ENCODE measurements at regions not wholly inside any gene's neighbourhood (a gene's known extent, or its start where the extent isn't known, plus 50 kb on each side); places are given as distances from the start of the nearest gene placed in this dataset.

- DNase-seq (ENCODE audit: extremely low spot score) = no peak
- CTCF ChIA-PET = interaction anchor here (0.6 to 6.7 kb wide), 7 partner anchors 11 to 123 kb away, joined by 3 to 35 read pairs (median 4); partner anchors contain the start of gene TRABD2B
- POLR2A ChIA-PET = interaction anchor here (0.7 kb wide), 1 partner anchor 14 kb away, joined by 3 read pairs; no protein-coding TSS in a partner anchor
- TF ChIP-seq ZNF384 (IDR thresholded peaks at IDR 0.05) (no peak), L3MBTL2 (conservative IDR thresholded peaks at IDR 0.05) (peak; percentile 36; the same call in 1 of the 2 replicates)
Observed at GRCh38 chr1:48080331-48081255, 83.4 kb upstream of the TRABD2B start.

GRCh38 chr1:48079096-48079495, 81.9 kb upstream of the TRABD2B start:
- ChIA-PET POLR2A (no interaction called here), CTCF (interaction anchor here (0.7 to 6.7 kb wide), 3 partner anchors 15 to 452 kb away, joined by 3 to 35 read pairs (median 9); no protein-coding TSS in a partner anchor)
- DNase-seq (ENCODE audit: extremely low spot score) = no peak
- TF ChIP-seq ARNT (IDR thresholded peaks at IDR 0.05) (no peak), BHLHE40 (IDR thresholded peaks at IDR 0.05; ENCODE audit: borderline replicate concordance) (no peak), LEF1 (IDR thresholded peaks at IDR 0.05; ENCODE audit: borderline replicate concordance) (no peak), SP1 (IDR thresholded peaks at IDR 0.05) (no peak), ELF4 (IDR thresholded peaks at IDR 0.05) (no peak), TARDBP (IDR thresholded peaks at IDR 0.05) (no peak), FOXK2 (IDR thresholded peaks at IDR 0.05) (no peak), L3MBTL2 (conservative IDR thresholded peaks at IDR 0.05) (no peak), ZNF384 (IDR thresholded peaks at IDR 0.05) (no peak), SUZ12 (IDR thresholded peaks at IDR 0.05) (no peak), NFRKB (IDR thresholded peaks at IDR 0.05) (no peak), CTBP1 (IDR thresholded peaks at IDR 0.05; ENCODE audit: borderline replicate concordance) (no peak)

- peak; percentile 41 for DNase-seq (ENCODE audit: extremely low spot score)
- no peak for TF ChIP-seq FOXM1 (IDR thresholded peaks at IDR 0.05; ENCODE audit: borderline replicate concordance)
- peak; percentile 63; the same call in 1 of the 2 replicates for TF ChIP-seq CTBP1 (IDR thresholded peaks at IDR 0.05; ENCODE audit: borderline replicate concordance)
- TF ChIP-seq PKNOX1 (IDR thresholded peaks at IDR 0.05) = peak; percentile 82
- no peak for TF ChIP-seq FOXK2 (IDR thresholded peaks at IDR 0.05)
- no peak for TF ChIP-seq BHLHE40 (IDR thresholded peaks at IDR 0.05; ENCODE audit: borderline replicate concordance)
- TF ChIP-seq L3MBTL2 (conservative IDR thresholded peaks at IDR 0.05) = peak; percentile 40; the same call in 1 of the 2 replicates
- POLR2A ChIA-PET = interaction anchor here (0.7 to 0.9 kb wide), 2 partner anchors 15 to 394 kb away, joined by 3 to 5 read pairs; partner anchors contain the start of gene SPATA6
- CTCF ChIA-PET = interaction anchor here (0.6 to 6.7 kb wide), 3 partner anchors 16 to 108 kb away, joined by 3 to 35 read pairs (median 9); no protein-coding TSS in a partner anchor
Observed at GRCh38 chr1:48077795-48078222, 80.6 kb upstream of the TRABD2B start.

- no peak for DNase-seq (ENCODE audit: extremely low spot score)
- ChIA-PET CTCF (interaction anchor here (1.4 to 6.7 kb wide), 2 partner anchors 14 to 33 kb away, joined by 3 to 35 read pairs; no protein-coding TSS in a partner anchor), POLR2A (no interaction called here)
Observed at GRCh38 chr1:48076017-48076416, 78.8 kb upstream of the TRABD2B start.

GRCh38 chr1:48073798-48074530, 76.8 kb upstream of the TRABD2B start:
- ChIA-PET POLR2A (no interaction called here), CTCF (no interaction called here)
- TF ChIP-seq SUZ12 (IDR thresholded peaks at IDR 0.05) (no peak), PKNOX1 (IDR thresholded peaks at IDR 0.05) (no peak), BHLHE40 (IDR thresholded peaks at IDR 0.05; ENCODE audit: borderline replicate concordance) (no peak), LEF1 (IDR thresholded peaks at IDR 0.05; ENCODE audit: borderline replicate concordance) (no peak), L3MBTL2 (conservative IDR thresholded peaks at IDR 0.05) (no peak), ZNF384 (IDR thresholded peaks at IDR 0.05) (no peak), TARDBP (IDR thresholded peaks at IDR 0.05) (no peak), FOXK2 (IDR thresholded peaks at IDR 0.05) (no peak), FOXM1 (IDR thresholded peaks at IDR 0.05; ENCODE audit: borderline replicate concordance) (no peak), FOXA1 (IDR thresholded peaks at IDR 0.05) (no peak), ELF4 (IDR thresholded peaks at IDR 0.05) (no peak), HDGF (IDR thresholded peaks at IDR 0.05; ENCODE audit: borderline replicate concordance) (no peak), CTBP1 (IDR thresholded peaks at IDR 0.05; ENCODE audit: borderline replicate concordance) (no peak), NFRKB (IDR thresholded peaks at IDR 0.05) (no peak), ARNT (IDR thresholded peaks at IDR 0.05) (no peak), SP1 (IDR thresholded peaks at IDR 0.05) (no peak)
- DNase-seq (ENCODE audit: extremely low spot score) = no peak

More at GRCh38 chr1:48076017-48076416, 78.8 kb upstream of the TRABD2B start:
- TF ChIP-seq CTBP1 (IDR thresholded peaks at IDR 0.05; ENCODE audit: borderline replicate concordance) = no peak
- no peak for TF ChIP-seq L3MBTL2 (conservative IDR thresholded peaks at IDR 0.05)
- no peak for TF ChIP-seq FOXK2 (IDR thresholded peaks at IDR 0.05)
- TF ChIP-seq FOXA1 (IDR thresholded peaks at IDR 0.05) = no peak
- TF ChIP-seq BHLHE40 (IDR thresholded peaks at IDR 0.05; ENCODE audit: borderline replicate concordance) = no peak
- no peak for TF ChIP-seq HDGF (IDR thresholded peaks at IDR 0.05; ENCODE audit: borderline replicate concordance)

- POLR2A ChIA-PET = no interaction called here
- CTCF ChIA-PET = no interaction called here
- TF ChIP-seq TARDBP (IDR thresholded peaks at IDR 0.05) = no peak
- no peak for TF ChIP-seq NFRKB (IDR thresholded peaks at IDR 0.05)
- no peak for TF ChIP-seq SUZ12 (IDR thresholded peaks at IDR 0.05)
- TF ChIP-seq PKNOX1 (IDR thresholded peaks at IDR 0.05) = no peak
- no peak for TF ChIP-seq SP1 (IDR thresholded peaks at IDR 0.05)
- no peak for TF ChIP-seq HDGF (IDR thresholded peaks at IDR 0.05; ENCODE audit: borderline replicate concordance)
- TF ChIP-seq BHLHE40 (IDR thresholded peaks at IDR 0.05; ENCODE audit: borderline replicate concordance) = no peak
- TF ChIP-seq LEF1 (IDR thresholded peaks at IDR 0.05; ENCODE audit: borderline replicate concordance) = no peak
- no peak for TF ChIP-seq FOXK2 (IDR thresholded peaks at IDR 0.05)
- no peak for TF ChIP-seq ELF4 (IDR thresholded peaks at IDR 0.05)
- TF ChIP-seq ZNF384 (IDR thresholded peaks at IDR 0.05) = no peak
- no peak for TF ChIP-seq FOXA1 (IDR thresholded peaks at IDR 0.05)
- TF ChIP-seq CTBP1 (IDR thresholded peaks at IDR 0.05; ENCODE audit: borderline replicate concordance) = no peak
- no peak for TF ChIP-seq L3MBTL2 (conservative IDR thresholded peaks at IDR 0.05)
- TF ChIP-seq ARNT (IDR thresholded peaks at IDR 0.05) = no peak
- no peak for TF ChIP-seq FOXM1 (IDR thresholded peaks at IDR 0.05; ENCODE audit: borderline replicate concordance)
- no peak for DNase-seq (ENCODE audit: extremely low spot score)
Observed at GRCh38 chr1:48071513-48071912, 74.3 kb upstream of the TRABD2B start.
